HG02623 (cell line): ENCODE measurements at regions not wholly inside any gene's neighbourhood (a gene's known extent, or its start where the extent isn't known, plus 50 kb on each side); places are given as distances from the start of the nearest gene placed in this dataset.

Experiments
- ATAC-seq: cut with Tn5 transposase; IDR thresholded peaks from one replicate; pipeline ENCODE4 v1.9.1; 2021; ENCODE audit warnings: moderate library complexity; ENCODE audit not compliant: unreplicated experiment

DNA sequence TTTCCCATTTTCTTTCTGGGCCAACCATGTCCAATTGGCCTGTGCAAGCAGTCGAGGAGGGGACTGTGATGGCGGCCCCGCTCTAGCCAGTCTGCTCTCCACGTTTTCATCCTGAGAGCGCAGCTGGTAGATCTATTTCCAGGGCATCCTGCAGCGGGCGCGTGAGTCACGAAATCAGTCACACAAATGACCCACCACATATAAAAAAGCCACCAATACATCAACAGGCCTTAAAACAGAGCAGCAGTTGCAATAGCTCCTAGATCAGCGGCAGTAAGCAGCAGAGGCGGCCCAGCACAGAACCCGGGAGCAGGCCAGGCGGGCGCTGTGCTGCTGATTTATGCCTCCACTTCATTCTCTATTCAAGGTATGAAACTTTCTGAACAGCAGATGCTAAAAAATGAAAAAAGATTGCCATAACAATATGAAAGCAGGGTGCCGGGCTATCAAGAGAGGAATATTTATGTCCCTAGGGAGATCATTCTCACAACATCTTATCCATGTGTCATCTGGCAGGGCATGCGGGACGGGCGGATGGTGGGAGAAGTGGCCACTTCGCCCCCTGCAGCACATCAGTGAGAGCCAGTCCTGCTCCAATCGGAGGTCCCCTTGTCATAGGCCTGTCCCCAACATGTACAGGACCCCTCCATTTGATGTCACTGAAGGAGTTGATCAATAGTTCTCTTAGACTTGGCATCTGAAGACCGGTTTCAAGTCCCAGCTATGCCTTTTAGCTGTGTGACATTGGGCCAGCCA lies 98.0 kb upstream of the GPR26 start:
- ATAC-seq, result no peak

DNA sequence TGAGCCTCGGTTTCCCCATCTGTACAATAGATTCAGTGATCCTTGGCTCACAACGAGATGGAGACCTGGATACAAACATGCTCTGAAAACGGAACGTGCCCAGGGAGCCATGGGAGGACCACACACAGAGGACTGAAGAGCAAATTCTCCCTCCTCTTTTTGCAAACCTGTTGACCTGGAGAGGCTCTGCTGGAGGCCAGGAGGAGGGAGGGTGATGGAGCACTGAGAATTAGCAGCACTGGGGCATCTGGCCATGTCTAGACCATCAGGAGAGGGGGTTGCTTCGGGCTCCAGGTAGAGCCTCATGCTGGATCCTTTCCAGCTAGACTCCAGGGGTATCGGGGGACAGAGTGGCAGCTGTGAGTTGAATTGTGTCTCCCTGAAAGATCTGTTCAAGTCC lies 97.4 kb upstream of the GPR26 start:
- ATAC-seq, result no peak

DNA sequence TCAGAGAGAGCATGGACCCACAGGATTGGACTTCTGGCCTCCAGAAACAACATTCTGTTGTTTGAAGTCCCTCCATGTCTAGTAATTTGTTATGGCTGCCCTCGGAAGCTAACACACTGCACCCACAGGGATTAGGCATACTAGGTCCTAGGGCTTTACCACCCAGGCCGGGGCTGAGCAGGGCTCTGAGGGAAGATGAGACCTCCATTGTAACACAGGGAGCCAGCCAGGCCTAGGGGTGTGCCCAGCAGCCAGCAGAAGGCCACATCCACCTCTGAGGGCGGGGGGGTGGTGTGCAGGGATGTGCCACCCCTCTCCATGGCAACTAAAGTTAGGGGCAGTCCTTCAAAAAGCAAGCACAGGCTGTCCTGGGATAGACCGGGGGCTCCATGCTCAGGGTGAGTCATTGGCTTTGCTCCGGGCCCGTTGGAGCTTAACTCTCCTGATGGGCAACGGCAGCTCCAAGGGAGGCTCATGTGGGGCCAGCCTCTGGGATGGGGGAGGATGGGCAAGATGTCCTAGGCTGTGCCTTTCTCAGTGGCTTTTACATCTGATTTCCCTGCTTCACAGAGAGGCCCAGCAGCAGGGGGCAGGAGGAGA lies 96.6 kb upstream of the GPR26 start:
- ATAC-seq, result no peak

DNA sequence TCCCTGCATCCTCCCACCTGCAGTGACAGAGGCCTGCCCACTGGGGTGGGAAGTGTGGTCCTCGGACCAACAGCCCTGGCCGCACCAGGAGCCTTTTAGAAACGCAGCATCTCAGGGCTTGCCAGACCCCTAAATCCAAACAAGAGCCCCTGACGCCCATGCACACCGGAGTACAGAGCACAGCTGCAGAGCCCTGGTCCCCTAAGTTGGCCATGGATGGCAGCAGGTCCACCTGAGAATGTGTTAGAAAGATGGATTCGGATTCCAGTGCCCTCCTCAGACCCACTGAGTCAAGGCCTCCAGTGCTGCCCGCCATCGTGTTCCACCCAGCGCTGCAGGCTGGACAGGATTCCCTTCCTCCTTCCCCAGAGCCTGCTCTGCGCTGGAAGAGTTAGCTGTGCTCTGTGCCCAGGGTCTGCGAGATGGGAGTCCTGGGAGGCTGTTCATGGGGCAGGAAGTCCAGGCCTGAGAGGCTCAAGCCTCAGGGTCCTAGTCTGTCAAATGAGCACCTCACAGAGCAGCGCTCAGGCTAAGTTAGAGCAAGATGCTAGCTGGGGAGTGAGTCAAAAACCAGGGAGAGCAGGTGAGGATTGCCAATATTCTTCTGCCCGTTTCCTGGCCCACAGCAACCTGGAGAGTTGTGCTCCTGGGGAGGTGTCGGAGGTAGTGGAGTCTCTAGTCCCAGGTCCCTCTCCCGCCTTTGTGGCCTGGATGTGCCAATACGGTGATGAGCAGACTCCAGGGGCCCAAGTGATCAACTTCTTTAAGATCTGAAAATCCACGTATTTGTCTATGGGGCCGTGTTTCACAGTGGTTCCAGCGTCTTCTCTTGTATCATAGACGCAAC lies 95.9 kb upstream of the GPR26 start:
- no peak for ATAC-seq

DNA sequence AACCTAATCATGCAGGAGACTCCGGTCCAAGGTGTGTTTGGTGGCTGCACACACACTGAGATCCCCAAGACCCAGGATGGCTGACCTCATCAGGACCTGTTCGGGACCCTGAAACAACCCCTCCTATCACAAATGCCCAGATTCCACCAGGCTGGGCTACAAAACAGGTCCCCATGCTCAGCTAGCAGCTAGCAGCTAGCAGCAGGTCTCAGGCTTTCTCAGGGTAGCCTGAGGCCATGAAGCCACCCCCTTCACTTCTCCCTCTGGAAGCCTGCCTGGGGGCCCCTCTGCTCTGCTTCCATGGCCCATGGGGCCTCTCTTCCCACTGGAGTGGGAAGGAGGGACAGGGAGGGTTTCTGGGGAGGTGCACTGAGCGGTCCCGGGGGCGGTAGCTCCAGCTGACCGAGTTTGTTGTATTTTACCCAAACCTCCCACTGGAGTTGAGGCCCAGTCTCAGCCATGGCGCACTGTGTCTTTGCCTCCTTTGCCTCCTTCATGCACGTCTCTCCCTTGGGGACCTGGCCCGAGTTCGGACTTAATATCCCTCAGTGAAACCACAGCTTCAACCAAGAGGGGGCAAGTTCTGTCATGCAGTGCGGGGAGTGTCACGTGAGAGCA lies 95.1 kb upstream of the GPR26 start:
- no peak for ATAC-seq

DNA sequence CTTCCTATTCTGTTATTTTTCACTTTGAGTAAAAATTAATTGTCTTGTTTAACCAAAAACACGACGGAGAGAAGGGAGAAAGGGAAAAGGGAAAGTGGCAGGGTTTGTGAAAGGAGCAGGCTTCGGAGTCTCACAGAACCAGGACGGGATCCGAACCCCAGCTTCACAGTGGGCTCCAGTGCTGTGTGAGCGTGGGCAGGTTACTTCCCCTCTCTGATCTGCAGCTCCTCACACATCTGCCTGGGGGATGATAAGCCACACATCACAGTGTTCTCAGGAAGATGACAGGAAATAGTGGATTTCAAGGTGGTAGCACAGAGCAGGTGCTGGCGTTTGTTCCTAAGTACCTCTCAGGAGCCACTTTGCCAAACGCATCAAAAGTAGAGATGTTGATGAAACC lies 94.2 kb upstream of the GPR26 start:
- no peak for ATAC-seq

DNA sequence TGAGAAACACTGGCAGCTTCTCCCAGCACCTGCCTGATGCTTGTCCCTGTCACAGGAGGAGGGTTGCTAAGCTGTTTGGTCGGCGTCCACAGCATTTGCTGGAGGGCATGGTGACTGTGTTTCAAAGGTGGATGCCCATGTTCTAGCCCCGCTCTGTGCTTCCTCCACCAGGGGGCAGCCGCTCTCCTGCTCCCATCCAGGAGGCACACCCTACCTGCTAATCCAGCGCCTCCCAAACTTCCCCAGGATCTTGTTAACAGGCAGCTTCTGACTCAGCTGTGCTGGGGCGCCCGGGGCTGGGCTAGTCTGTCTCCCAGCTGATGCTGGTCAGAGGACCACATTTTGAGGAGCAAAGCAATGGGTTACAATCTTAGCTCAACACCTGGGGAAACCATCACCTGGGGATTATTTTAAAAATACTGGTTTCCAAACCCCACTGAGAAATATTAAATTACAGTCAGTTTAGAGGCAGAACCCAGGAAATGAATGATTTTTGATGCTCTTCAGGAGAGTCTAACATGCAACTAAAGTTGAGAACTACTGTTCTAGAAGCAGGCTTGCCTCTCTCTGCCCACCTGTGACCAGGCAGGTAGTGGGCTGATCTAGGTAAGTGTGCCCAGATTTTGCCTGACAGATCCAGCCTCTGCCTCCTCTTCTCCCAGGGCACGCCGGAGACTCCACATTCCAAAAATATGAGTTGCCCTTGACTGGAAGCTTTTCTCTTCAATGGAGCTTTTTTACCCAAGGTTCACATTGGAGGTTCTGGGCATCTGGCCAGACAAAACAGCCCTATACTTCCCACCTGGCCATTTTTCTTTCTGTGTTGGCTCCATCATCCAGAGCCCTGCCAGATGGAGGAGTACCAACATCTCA lies 92.7 kb upstream of the GPR26 start:
- no peak for ATAC-seq

DNA sequence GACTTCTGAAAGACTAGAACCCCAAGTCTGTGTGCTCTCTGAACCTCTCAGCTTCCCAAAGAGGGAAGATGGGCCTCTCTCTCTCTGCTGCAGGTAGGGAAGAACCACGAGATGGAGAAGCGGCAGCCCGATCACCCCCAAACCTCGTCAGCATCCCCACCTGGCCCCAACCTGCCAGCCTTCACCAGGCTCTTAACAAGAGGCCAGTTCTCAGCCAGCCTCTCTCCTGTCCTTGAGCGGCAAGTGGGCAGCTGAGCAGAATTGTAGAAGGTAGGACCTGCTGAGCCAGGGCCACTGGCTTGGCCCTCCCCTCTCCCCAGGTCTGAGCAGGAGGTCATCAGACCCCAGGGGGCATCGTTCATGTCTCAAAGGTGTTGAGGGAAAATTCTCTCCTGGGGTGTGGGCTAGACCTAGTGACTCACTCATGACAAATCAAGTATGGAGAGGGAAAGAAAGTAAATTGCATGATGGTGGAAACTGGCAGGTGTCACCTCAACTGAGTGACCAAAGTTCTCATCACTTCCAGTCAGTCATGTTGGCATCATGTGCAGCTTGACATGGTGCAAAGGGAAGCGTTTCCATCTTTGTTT lies 92.0 kb upstream of the GPR26 start:
- ATAC-seq, result no peak

DNA sequence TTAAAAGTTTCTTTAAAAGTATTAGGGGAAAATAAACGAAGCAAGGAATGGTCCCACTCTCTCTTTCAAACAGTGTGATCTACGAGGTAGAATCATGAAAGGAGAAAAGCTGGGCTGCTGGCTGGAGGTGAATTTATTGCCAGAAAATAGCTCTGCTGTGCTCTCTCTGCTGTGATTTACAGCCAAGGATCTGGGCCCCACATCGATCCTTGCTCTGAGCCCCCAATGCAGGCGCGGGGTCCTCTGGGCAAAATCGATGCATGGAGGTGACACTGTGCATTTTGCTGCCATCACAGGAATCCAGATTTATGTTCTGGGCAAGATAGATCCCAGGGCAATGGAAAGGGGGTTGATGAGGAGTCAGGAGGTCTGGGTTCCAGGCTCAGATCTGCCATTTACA lies 91.0 kb upstream of the GPR26 start:
- ATAC-seq, result no peak

DNA sequence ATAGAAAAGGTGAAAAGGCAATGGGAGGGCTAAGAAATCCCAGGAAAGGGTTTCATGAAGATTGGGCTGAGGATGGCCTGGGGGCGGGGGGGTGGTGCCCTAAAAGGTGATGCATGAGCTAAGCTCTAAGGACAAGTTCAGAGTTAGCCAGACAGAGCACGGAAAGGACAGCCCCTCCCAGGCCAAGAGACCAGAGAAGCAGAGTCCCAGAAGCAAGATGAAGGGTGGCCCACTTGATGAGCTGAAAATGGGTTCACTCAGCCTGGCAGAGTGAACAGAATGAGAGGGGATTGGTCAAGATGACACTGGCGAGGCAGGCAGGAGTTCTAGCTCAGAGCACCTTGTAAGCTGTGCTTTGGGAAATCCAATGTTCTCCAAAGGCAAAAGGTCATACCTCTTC lies 89.4 kb upstream of the GPR26 start:
- no peak for ATAC-seq

DNA sequence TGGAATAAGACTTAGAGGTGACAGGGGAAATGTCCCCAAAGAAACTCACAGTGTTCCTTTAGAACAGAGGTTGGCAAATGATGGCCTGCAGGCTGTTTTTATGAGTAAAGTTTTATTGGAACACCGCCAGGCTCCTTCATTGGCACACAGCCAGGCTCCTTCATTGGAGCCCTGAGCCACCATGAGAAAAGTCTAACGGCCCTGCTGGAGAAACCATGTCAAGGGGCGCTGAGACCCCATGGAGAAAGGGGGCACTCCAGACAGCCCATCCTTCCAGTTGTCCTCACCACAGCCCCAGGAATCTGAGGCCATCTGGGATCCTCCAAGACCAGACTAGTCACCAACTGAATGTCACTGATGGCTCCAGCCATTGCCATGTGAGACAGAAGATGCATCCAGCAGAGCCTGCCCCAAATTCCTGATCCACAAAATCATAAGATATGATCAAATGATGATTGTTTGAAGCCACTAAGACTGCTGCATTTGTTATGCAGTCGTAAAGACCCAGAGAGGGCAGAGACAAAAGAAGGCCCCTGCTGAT lies 88.2 kb upstream of the GPR26 start:
- no peak for ATAC-seq

DNA sequence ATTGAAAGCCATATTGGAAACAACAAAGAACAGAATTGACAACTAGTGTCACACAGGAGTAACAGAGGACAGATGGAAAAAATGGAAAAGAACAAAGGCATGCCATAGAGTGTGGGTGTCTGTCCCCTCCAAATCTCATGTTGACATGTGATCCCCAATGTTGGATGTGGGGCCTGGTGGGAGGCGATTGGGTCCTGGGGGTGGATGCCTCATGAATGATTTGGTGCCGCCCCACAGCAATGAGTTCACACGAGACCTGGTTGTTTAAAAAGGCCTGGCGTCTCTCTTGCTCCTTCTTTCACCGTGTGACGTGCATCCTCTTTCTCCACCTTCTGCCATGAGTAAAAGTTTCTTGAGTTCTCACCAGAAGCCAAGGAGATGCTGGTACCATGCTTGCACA lies 87.4 kb upstream of the GPR26 start:
- ATAC-seq, result no peak

DNA sequence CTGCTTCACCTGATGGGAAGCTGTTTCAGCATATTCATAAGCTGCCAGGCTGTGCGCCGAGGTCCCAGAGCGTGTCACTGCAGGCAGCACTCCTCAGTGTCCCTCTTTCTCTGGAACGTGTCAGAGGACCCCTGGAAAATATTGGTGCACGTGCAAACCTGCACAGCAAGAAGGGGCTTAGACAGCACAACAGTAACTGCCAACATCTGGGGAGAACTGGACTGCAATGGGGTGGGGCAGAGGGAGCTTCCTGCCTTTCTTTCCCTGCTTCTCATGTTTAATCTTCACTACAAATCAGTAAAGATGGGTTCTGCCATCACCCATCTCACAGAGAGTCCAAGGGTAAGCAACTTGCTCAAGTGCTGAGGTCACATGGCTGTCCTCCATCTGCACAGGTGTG lies 86.5 kb upstream of the GPR26 start:
- no peak for ATAC-seq

DNA sequence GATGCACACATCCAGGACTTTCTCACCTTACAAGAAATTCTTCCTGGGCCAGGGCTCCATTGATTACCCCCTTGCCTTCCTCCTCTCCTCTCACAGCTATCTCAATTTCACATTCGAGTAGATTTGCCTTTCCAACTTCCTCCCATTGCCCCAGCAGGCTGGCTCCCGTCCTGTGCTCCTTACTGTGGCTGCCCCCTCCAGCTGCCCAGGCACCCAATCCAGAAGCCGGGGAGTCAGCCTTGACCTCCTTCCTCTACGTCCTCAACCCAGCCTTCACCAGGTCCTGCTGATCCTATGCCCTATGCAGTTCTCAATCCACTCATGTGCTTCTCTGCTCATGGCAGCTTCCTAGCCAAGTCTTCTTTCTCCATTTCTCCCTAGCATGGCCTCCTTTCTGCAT lies 85.7 kb upstream of the GPR26 start:
- ATAC-seq, result no peak

DNA sequence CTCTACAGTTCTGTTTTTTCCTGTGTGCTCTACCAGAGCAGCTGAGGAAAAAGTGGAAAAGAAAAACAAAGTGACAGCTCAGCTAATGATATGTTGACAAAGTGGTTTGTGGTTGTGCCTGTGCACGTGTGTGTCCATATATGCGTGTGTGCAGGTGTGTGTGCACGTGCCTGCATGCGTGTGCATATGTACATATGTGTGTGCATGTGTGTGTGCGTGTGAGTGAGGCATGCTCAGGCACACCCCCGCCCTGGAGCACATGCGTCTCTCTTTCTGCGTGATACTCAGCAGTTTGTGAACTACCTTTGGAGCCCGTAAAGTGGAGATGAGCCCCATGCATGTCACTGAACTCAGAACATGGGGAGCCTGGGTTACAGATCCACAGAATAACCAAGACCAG lies 84.5 kb upstream of the GPR26 start:
- ATAC-seq, result no peak

DNA sequence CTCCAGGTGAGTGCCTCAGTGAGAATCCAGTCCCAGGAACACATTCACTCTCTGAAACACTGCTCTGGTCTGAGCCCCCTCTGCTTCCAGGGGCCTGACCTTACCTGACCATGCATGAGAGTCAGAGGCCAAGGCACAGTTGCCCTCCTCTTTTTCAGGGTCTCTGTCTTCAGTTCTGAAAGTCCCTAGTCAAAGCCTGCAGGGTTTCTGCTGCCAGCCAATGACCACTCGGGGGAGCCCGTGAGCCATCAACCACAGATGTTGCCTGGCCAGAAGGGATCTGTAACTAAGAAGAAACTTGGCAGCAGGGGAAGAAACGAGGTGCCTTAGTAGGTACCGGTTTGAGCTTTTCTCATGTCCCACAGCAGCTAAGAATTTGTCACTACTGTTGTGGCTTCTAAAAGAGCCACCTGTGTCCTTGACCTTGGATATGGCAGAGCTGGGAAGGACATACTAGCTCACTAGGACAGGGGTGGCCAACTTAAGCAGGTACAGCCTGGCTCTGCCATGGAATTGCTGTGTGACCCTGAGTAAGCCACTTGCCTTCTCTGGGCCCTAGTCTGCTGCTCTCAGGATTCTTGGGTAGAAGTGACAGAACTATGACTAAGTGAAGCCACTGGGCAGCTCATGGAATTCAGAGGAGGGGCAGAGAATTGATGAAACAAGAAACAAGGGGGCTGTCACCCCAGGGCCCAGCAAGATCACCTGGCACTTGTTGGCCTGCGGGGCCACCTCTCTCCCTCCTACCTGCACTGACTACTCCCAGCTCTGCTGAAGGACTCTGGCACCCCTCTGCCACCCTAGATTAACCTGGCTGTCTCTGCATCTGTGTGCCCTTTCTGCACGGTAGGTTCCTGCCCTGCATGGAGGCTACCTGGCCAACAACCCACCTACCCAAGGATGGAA lies 83.8 kb upstream of the GPR26 start:
- ATAC-seq, result peak; percentile 74

DNA sequence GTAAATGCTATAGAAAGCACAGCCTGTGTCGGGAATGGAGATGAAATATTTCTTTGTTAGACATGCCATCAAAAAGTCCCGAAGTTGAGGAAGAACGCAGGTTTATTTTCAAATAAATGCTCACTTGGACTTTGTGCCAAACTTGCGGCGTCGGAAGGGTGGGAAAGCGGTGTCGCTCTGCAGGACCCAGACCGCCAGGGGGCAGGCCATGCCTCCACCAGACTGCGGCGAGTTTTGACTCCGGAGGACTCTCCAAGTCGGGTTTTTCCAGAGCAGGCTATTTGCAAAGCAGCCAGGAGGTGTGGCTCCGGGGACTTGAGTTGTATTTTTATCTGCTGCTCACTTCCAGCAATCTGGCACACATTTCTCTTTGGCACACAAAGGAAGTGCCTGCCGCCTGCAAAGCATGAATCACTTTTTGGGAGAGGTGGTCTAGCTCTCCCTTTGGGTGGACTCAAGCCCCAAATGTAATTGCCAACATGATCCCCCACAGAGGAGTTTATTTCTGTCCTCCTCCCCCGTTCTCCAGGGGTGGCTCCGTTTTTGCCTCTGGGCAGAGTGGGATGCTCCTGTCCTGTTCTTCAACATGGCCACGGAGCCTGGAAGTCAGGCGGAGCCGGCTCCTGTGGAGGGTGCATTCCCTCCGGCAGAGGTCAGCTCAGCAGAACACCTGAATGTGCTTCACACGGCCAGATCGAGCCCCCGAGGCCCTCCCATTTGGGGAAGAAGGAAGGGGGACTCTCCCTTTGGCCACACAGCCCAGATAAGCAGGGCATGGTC lies 82.3 kb upstream of the GPR26 start:
- no peak for ATAC-seq

DNA sequence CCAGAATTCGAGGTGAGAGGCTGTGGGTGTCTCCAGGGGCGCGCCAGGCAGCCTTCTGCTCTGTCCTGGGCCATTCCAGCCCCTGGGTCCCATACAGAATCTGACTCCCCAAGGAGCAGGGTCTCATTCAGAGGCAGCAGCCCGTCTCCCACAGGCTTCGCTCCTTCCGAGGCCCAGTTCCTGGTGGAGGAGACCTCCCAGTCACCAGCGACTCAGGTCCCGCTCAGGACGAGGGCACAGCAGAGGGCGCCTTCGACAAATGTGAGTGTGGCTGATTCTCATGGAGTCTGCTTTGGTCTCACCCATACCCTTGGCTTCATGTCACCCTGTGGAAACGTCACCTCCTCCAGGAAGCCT lies 81.8 kb upstream of the GPR26 start:
- no peak for ATAC-seq
